Neural progenitor cell (in vitro differentiated cells): ENCODE measurements at regions not wholly inside any gene's neighbourhood (a gene's known extent, or its start where the extent isn't known, plus 50 kb on each side); places are given as distances from the start of the nearest gene placed in this dataset.

Experiments used
- EZH2 ChIP-seq: fragments of 200-600 bp; sonication (generic); IDR thresholded peaks from 2 replicates; pipeline ENCODE4 v1.6.1; 2017; ENCODE audit warnings: antibody characterized with exemption, mild to moderate bottlenecking, moderate library complexity
- TF ChIP-seq, protein P1 (sequence below): fragments of 200-600 bp; sonication (generic); IDR thresholded peaks from 2 replicates; pipeline ENCODE4 v1.5.1; 2017; ENCODE audit warnings: antibody characterized with exemption, mild to moderate bottlenecking

DNA sequence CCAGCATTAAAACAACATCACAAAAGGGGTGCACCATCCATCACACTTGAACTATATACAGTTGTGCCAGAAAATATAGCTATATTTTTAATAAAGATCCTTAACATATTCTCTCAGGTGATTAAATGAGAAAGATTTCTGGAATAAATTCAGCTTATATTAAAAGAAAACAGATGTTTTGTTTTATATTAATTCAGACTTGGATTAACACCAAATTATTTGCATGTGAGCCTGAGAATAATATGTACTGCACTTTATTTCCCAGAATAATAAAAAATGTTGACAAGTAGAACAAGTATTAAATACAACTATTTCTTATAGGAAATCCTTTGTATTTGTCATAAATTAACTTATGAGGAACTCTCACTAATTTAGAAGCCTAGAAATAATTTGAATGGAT is 1467.4 kb downstream of the RAPGEF2 start:
- TF ChIP-seq, protein P1, sequence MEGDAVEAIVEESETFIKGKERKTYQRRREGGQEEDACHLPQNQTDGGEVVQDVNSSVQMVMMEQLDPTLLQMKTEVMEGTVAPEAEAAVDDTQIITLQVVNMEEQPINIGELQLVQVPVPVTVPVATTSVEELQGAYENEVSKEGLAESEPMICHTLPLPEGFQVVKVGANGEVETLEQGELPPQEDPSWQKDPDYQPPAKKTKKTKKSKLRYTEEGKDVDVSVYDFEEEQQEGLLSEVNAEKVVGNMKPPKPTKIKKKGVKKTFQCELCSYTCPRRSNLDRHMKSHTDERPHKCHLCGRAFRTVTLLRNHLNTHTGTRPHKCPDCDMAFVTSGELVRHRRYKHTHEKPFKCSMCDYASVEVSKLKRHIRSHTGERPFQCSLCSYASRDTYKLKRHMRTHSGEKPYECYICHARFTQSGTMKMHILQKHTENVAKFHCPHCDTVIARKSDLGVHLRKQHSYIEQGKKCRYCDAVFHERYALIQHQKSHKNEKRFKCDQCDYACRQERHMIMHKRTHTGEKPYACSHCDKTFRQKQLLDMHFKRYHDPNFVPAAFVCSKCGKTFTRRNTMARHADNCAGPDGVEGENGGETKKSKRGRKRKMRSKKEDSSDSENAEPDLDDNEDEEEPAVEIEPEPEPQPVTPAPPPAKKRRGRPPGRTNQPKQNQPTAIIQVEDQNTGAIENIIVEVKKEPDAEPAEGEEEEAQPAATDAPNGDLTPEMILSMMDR: no peak
- TF ChIP-seq EZH2: no peak
